Right renal cortex interstitium (tissue), 3 donors: ENCODE measurements at regions not wholly inside any gene's neighbourhood (a gene's known extent, or its start where the extent isn't known, plus 50 kb on each side); places are given as distances from the start of the nearest gene placed in this dataset.
A peak's percentile ranks its signal among the peaks of the same experiment; 100 is the strongest.
"Not testable (repeated sequence)": the region's sequence is repeated elsewhere in the genome, so short reads cannot be mapped to it uniquely, and the experiment has no call there.

ENCODE experiments used
- DNase-seq, 3 donors: peaks; one replicate each; pipeline ENCODE4 v3.0.0-alpha.2; 2013; ENCODE audit warnings: low read depth in 3 of 3, low spot score in 2 of 3

DNA sequence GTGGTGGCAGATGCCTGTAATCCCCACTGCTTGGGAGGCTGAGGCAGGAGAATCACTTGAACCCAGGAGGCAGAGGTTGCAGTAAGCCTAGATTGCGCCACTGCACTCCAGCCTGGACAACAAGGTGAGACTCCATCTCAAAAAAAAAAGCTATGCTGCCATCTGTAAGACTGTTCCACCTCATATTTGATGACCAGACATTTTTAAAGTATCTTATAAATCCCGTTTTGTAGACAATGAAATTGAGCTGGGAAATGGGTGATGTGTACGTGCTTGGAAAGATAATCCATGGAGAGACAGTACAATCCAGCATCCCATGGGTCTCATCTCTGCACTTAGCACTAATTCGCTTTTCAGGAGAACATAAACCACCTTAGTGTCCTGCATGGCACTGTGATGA is 126.5 kb upstream of the ATP5MC3 start:
- DNase-seq: no peak

DNA sequence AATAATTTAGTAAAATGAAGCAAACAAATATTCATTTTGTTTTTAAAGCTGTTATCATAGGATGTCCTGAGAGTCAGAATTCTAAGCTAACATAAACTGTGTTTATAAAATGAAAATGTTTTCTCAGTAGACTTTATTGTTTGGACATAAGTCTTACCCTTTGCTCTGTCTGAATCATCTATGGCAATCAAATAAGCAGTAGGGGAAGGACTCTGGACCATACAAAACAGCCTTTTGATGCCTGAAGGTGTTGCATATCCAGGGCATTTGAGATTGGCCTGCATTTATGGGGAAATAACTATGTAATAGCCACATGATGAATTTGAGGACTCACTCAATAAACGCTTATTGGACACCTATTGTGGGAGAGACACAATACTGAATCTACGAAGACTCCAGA is 123.0 kb upstream of the ATP5MC3 start:
- DNase-seq: no peak

DNA sequence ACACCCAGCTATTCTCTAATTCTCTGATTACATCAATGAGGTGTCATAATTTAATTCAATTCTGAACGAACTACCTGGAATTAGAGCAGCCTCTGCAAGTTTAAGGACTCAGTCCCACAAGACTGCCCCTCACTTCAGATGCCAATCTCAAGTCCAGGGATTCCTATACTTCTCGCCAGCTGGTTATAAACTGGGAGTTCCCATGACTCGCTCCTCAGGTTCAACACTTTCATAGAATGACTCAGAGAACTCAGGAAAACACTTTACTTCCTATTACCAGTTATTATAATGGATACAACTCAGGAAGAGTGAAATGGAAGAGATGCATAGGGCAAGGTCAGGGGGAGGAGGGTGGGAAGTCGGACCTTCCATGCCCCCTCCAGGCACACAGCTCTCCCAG is 112.3 kb upstream of the ATP5MC3 start:
- no peak for DNase-seq

DNA sequence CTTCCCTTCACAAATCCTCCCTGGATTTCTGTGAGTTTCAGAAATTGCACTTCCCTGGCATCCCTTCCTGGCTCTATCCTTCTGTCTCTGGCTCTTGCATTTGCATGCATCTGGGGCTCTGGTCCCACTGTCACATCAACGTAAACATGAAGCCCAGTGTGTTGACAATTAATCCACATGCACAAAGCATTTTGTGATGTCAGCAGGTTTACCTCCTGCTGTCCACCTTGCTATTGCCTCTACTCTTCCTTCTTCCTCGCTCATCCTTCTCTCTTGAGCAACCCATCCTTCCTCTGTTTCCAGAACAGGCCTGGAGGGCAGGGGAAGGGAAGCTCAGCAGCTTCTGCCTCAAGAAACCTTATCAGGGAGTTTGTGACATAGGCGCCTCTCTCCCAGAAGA is 111.7 kb upstream of the ATP5MC3 start:
- no peak for DNase-seq

DNA sequence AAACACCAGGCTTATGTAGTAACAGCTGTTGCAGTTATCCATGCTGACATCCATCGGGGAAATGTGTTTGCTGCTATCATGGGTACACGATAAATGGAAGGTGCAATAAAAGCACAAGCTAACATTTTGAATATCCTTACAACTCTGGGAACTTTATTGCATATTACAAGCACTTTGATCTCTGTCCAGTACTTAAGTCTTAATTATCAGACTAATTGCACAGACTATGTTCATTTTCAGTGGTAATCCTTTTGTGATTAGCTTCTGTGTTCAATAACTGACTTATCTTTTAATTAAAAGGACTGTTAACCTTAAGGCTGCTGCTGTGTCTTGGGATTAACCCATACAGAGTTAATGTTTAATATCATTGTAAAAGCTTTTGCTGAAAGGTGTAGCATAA is 101.4 kb upstream of the ATP5MC3 start:
- DNase-seq: no peak

DNA sequence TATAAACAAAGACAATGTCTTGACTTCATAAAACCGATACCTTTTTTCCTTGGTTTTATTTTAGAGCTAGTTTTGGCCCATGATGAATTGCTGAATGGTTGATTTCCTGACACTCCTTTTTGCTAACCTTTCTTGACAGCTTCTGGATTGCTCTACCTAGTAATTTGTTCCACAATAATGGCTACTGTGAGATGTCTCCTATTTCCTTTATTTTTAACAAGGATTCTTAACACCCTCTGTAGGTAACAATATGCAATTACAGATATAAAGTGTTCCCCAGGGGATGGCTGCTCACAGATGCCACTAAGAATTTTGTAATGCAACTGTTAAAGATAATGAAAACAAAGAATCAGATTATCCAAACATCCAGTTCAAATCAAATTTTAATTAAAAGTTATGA is 100.8 kb upstream of the ATP5MC3 start:
- DNase-seq: no peak

DNA sequence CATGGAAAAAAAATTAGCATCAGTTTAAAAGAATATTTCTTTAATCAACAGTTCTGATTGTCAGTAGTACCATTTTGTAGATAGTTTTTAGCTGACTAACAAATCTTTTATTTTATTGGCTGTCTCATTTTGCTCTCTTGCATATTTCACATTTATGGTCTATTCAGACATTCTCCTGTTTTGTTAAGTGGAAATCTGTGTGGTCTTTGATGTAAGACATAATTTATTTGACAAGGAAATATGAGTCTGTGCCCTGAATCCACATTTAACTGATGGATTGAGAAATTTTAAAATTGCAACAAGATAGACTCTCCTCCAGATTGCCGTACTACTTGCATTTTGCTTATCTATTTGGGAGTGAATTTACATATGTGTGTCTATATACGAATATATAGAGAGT is 96.3 kb upstream of the ATP5MC3 start:
- DNase-seq: no peak

DNA sequence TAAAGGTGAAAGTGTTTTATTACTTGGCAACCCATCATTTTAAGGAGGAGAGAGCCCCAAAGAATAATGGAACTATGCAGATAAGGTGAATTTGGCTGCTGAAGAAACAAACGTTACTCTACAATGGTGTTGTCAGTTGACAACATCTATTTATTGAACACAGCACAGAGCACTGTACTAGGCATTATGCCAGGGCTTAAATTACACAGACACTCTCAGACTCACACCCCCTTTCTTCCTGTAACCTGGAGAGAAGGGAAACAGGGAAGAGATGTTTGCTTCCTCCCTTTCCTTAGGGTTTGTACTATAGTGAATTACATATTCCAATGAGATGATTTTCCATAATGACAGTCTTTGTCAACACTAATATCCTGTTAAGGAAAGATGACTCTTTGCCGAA is 94.0 kb upstream of the ATP5MC3 start:
- no peak for DNase-seq

DNA sequence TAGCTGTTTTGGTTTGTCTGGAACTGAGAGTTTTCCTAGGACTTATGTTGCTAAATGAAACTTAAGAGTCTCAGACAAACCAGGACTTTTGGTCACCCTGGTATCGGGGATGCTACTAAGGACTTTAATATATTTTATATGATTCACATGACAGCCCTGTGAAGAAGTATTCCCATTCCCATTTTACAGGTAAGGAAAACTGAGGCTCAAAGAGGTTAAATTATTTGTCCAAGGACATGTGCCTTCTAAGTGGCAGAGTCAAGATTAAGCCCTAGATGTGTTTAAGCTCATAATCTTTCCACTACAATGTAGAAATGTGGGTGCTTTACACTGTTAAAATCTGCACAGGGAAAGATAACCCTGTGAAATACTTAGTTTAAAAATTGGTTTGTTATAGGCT is 77.7 kb upstream of the ATP5MC3 start:
- DNase-seq: no peak

DNA sequence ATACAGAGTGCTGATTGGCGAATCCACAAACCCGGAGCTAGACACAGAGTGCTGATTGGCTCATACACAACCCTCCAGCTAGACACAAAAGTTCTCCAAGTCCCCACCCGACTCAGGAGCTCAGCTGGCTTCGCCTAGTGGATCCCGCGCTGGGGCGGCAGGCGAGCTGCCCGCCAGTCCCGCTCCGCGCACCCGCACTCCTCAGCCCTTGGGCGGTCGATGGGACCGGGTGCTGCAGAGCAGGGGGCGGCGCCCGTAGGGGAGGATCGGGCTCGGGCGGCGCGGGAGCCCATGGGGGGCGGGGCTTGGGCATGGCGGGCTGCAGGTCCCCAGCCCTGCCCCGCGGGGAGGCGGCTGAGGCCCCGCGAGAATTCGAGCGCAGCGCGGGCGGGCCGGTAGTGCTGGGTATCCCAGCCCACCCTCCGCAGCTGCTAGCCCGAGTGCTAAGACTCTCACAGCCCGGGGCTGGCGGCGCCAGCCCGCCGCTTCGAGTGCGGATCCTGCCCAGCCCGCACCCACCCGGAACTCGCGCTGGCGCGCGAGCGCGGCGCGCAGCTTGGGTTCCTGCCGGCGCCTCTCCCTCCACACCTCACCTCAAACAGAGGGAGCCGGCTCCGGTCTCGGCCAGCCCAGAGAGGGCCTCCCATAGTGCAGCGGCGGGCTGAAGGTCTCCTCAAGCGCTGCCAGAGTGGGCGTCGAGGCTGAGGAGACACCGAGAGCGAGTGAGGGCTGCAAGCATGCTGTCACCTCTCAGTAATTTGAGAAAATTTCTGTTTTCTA is 75.5 kb upstream of the ATP5MC3 start:
- no peak for DNase-seq

DNA sequence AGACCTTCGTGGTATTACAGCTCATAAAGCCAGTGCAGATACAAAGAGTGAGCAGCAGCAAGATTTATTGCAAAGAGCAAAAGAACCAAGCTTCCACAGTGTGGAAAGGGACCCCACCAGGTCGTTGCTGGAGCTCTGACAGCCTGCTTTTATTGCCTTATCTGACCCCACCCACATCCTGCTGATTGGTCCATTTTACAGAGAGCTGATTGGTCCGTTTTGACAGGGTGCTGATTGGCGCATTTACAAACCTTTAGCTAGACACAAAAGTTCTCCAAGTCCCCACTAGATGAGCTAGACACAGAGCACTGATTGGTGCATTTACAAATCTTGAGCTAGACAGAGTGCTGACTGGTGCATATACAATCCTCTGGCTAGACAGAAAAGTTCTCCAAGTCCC is 74.9 kb upstream of the ATP5MC3 start:
- DNase-seq: not testable (repeated sequence)

DNA sequence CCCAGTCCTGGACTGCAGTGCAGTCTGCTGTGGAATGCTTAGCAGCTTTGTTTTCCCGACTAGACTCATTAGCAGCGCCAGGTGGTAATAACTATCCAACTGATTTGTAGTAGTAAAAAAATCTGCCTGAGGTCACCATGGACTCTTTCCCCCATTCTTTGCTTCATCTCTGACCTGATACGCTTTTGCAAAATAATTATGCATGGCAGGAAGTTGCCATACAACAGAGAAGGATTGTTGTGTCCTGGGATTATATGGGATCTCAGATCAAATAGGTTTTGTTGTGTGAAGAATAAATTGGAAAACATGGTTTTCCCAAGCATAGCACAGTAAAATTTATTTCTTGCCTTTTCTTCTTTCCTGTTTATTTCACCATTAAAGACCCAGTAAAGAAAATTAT is 72.4 kb upstream of the ATP5MC3 start:
- no peak for DNase-seq

DNA sequence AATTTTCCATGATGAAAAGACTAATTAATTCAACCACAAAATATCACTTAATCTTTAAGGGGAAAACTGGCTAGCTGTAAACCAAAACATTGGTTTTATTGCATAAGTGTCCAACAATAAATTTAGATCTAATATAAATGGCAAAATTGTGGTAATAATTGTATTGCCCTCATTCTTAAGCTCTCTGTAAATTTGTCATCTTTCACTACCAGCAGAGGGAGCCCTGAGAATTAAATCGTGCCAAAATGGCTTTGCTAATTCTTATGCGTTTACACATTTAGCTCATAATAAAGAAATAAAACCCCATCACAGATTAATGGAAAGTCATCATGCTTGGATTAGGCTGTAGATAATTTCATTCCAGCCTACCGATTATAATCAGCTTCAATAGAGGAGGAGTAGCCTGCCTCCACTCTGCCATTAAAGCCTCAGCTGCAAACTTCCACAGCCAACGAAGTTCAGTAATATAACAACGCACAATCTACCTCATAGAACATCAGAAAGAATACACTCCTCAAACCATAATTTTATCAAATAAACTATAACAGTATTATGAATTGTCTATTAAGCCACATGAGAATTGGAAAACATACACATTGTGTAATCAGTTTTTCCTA is 70.0 kb upstream of the ATP5MC3 start:
- peak in 2 of 3 donors; percentile 25 to 27 for DNase-seq

DNA sequence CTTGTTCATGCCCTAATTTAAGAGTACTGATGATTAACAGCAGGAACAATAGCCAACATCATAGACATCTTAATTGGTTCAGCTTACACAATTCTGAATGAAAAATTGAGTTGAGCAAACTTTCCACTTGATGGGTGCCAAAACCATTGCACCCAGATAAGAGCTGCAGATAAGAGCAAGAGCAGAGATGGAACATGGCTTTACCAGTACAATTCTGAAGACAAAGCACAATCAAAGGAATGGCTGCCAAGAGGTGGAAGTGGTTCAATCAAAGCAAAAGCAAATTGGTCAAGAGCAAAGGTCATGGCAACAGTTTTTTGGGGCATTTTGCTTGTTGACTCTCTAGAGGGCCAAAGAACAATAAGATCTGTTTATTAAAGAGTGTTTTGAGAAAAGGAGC is 65.6 kb upstream of the ATP5MC3 start:
- DNase-seq: no peak

DNA sequence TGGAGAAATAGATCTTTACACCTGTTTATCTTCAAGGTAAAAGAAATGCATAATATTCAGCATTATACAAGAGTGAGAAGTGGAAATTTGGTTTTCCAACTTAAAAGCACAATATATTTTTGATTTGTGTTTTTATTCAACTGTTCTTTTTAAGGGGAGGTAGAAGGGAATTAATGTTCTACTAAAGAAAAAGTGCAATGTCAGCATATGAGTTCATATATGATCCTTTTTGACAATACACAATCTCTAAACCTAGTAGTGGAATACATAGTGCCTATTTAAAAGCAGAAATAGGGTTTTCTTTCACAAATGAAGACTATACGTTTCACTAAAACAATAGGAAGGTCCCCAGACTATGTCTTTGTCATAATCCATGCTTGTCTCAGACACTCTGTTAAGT is 63.2 kb upstream of the ATP5MC3 start:
- DNase-seq: no peak

DNA sequence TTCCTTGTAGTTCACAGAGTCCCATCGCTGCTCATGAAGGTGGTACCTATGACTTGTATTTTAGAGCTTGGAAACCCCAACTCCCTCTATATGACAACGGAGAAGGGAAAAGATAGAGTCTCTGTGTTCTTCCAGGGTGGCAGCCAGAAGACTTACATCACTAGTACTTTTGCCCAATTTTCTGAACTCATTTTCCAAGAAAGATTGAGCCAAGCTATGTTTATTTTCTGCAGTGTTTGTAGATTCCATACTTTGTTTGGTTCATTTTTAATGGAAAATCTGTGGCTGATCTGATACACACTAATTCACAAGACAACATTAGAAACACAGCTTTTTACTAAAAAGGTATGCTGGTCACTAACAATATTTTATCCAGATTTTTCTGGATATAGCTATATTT is 60.2 kb upstream of the ATP5MC3 start:
- no peak for DNase-seq

DNA sequence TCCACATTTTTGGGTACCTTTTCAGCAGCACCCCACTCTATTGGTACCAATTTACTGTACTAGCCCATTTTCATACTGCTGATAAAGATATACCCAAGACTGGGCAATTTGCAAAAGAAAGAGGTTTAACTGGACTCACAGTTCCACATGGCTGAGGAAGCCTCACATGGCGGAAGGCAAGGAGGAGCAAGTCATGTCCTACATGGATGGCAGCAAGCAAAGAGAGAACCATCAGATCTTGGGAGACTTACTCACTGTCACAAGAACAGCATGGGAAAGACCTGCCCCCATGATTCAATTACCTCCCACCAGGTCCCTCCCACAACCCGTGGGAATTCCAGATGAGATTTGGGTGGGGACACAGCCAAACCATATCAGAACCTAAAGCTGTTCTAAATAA is 58.5 kb upstream of the ATP5MC3 start:
- DNase-seq: not testable (repeated sequence)

DNA sequence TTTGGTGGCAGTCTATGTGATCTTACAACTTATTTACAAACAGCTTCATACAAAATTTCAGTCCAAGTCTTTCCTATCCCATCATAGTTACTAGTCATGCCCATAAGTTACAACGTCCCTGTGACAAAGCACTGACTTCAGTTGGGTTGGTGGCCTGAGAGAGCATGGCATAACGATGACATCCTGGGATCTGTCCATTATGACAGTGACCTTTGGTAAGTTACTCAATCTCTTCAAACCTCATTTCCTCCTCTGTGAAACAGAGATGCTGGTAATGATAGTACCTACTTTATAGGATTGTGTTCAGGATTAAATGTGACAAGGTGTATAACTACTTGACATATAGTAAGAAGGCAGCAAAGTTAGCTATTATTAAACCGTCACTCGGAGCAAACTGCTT is 55.4 kb upstream of the ATP5MC3 start:
- no peak for DNase-seq

DNA sequence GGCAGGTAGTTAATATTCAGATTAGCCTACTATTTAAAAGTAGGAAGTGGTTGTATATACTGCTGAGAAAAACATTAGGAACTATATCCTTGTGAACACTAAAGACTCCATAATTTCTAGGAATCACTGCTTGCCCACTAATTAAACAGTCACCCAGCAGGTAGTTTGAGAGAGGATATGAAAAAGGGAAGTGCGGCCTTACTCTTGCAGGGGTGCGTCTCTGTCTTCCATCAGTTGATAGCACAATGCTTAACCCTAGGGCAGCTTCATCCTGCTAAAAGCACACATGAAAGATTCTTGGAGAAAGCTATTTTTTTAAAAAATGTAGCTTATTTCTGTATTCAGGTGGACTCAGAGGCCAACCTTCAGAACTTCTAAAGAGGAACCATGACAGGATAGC is 53.1 kb upstream of the ATP5MC3 start:
- DNase-seq: no peak

DNA sequence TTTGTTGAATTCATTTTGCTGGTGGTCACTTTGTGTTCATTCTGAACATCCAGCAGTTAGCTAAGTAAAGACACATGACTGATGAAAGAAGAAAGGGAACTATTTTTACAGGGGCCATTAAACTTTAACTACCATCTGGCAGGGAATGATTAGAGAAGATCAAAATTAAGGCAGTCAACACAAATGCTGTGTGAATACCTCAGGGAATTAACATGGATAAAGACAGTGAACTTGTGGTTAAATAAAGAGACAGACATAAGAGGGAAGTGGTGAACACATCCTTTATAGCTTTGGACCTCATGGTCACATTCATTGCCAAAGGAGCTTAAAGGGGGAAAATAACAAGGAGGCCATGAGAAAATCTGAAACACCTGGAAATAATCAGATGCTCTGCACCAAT is 52.6 kb upstream of the ATP5MC3 start:
- no peak for DNase-seq

DNA sequence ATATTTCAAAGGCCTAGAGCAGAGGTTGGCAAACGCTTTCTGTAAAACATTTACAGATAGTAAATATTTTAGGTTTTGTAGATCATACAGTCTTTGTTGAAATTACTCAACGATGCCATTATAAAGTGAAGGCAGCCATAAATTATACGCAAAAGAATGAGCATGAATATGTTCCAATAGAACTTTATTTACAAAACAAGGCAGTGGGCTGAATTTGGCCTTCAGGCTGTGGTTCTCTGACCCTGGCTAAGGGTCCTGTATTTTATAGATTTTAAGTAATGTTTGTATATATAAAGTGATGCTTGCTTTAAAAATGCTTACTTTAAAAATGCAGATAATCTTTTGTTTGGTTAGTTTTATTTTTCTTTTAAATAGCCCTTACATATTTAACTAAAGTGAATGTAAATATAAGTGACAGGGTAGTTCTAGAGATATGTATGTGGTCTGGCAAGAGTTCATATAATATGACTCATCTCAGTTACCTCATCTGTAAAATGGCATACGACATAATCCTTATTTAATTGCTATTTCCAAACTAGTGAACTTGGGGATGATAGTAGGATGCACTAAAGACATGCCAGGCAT is 51.7 kb upstream of the ATP5MC3 start:
- no peak for DNase-seq
